T-cell (primary cell): ENCODE measurements at regions not wholly inside any gene's neighbourhood (a gene's known extent, or its start where the extent isn't known, plus 50 kb on each side); places are given as distances from the start of the nearest gene placed in this dataset.
A peak's percentile ranks its signal among the peaks of the same experiment; 100 is the strongest.
"Not testable (repeated sequence)": the region's sequence is repeated elsewhere in the genome, so short reads cannot be mapped to it uniquely, and the experiment has no call there.

Source experiments
- ATAC-seq, 4 experiments: fragments of 200-7000 bp in 3 of 4; fragments of 150-1000 bp in 1 of 4; cut with Tn5 transposase; replicated peaks in 1 of 4; 1 replicate in 3 of 4; 2 replicates in 1 of 4; pipeline ENCODE4 v1.10.0; 2021; ENCODE audit warnings: moderate library complexity in 3 of 4, mild to moderate bottlenecking in 2 of 4, moderate number of reproducible peaks in 1 of 4
- CTCF ChIA-PET, 2 donors: fragments of 300-600 bp; sonication (Branson Sonifier 250); formaldehyde crosslinking; loops; one replicate each; lab custom pipeline; 2022; ENCODE audit warnings: antibody characterized with exemption in 2 of 2; lab: Charles Lee
- POLR2A ChIA-PET, 2 donors: fragments of 300-600 bp; sonication (Branson Sonifier 250); formaldehyde crosslinking; loops; one replicate each; lab custom pipeline; 2022; ENCODE audit warnings: antibody characterized with exemption in 2 of 2; lab: Charles Lee
- DNase-seq, 35 experiments: peaks; one replicate each; pipeline versions ENCODE4 v3.0.0 to v3.0.0-alpha.2; 2013 to 2023
- H3K27ac ChIP-seq: one replicate; pipeline ENCODE4 v1.5.1; 2013; ENCODE audit warnings: low read length
- H3K27me3 ChIP-seq, 2 experiments: replicated peaks in 1 of 2; 1 replicate in 1 of 2; 2 replicates in 1 of 2; pipeline versions ENCODE4 v1.6.1 to v1.7.0; 2013; ENCODE audit warnings: low read length in 1 of 2, mixed read lengths in 1 of 2; ENCODE audit not compliant: control insufficient read depth in 2 of 2, insufficient read depth in 2 of 2; ENCODE audit errors: extremely low read depth in 1 of 2
- H3K36me3 ChIP-seq, 2 donors: 1 replicate in 1 of 2; 2 replicates in 1 of 2; pipeline versions ENCODE4 v1.6.1 to v1.7.0; 2013; ENCODE audit warnings: low read length in 1 of 2; ENCODE audit not compliant: control insufficient read depth in 2 of 2, insufficient read depth in 1 of 2; ENCODE audit errors: extremely low read depth in 1 of 2
- H3K4me1 ChIP-seq, 2 experiments: 1 replicate in 1 of 2; 2 replicates in 1 of 2; pipeline versions ENCODE4 v1.6.1 to v1.7.0; 2013; ENCODE audit warnings: low read length in 2 of 2, mixed read lengths in 1 of 2; ENCODE audit not compliant: insufficient read depth in 2 of 2, control insufficient read depth in 1 of 2; ENCODE audit errors: extremely low read depth in 1 of 2
- H3K4me3 ChIP-seq, 2 donors: 1 replicate in 1 of 2; 2 replicates in 1 of 2; pipeline versions ENCODE4 v1.5.1 to v1.7.0; 2013; ENCODE audit warnings: mild to moderate bottlenecking in 2 of 2, low read length in 1 of 2, moderate library complexity in 1 of 2; ENCODE audit not compliant: control insufficient read depth in 1 of 2; ENCODE audit errors: extremely low read depth in 1 of 2
- H3K9me3 ChIP-seq: 2 replicates; pipeline ENCODE4 v1.7.0; 2013
- H3K27ac Mint-ChIP-seq, 2 donors: one replicate each; pipeline ENCODE4 v1.8.0; 2020 to 2021; ENCODE audit warnings: mild to moderate bottlenecking in 2 of 2, mixed read lengths in 2 of 2
- H3K27me3 Mint-ChIP-seq, 2 donors: one replicate each; pipeline ENCODE4 v1.8.0; 2021 to 2022; ENCODE audit warnings: mixed read lengths in 2 of 2
- H3K36me3 Mint-ChIP-seq: one replicate; pipeline ENCODE4 v1.8.0; 2021; ENCODE audit warnings: mixed read lengths
- H3K4me1 Mint-ChIP-seq, 3 donors: one replicate each; pipeline ENCODE4 v1.8.0; 2020 to 2022; ENCODE audit warnings: mixed read lengths in 3 of 3, mild to moderate bottlenecking in 1 of 3
- H3K4me3 Mint-ChIP-seq, 3 donors: one replicate each; pipeline ENCODE4 v1.8.0; 2020 to 2022; ENCODE audit warnings: mild to moderate bottlenecking in 3 of 3, mixed read lengths in 3 of 3, moderate library complexity in 3 of 3
- H3K9me3 Mint-ChIP-seq, 3 donors: one replicate each; pipeline ENCODE4 v1.8.0; 2020 to 2022; ENCODE audit warnings: mixed read lengths in 3 of 3
- WGBS: methylation state at CpG from one replicate; pipeline ENCODE4 v1.1.5; 2013; ENCODE audit warnings: missing lambda C conversion rate; ENCODE audit not compliant: insufficient coverage; 5-methylcytosine and 5-hydroxymethylcytosine counted together

GRCh38 chr6:97958134-97958533 lies 675.1 kb upstream of the MMS22L start:
- Histone ChIP-seq H3K27me3 (no peaks in the 10 kb centered on the region), H3K4me3 (no peak overlapping the region), H3K9me3 (no peaks in the 10 kb centered on the region), H3K36me3 (no peaks in the 10 kb centered on the region), H3K27ac (no peak overlapping the region), H3K4me1 (no peaks in the 10 kb centered on the region)
- Mint-ChIP-seq H3K27ac (no peak overlapping the region), H3K9me3 (peaks cover 4 to 18% (median 6%) of the 10 kb centered on the region in 3 donors), H3K36me3 (no peaks in the 10 kb centered on the region), H3K4me1 (no peaks in the 10 kb centered on the region), H3K27me3 (no peaks in the 10 kb centered on the region), H3K4me3 (no peak overlapping the region)
- ChIA-PET POLR2A (no interaction called here), CTCF (no interaction called here)
- peak in 1 of 35 experiments; percentile 0 for DNase-seq
- no peak for ATAC-seq
- 93% methylated on average over 8 of the region's 8 CpGs for WGBS

- ChIA-PET CTCF (no interaction called here), POLR2A (no interaction called here)
- no peaks in the 10 kb centered on the region for H3K36me3 ChIP-seq
- H3K4me1 ChIP-seq: no peaks in the 10 kb centered on the region
- Mint-ChIP-seq H3K36me3 (no peaks in the 10 kb centered on the region), H3K27me3 (no peaks in the 10 kb centered on the region), H3K4me3 (no peak overlapping the region), H3K9me3 (peaks cover 0 to 7% (median 2%) of the 10 kb centered on the region in 3 donors), H3K4me1 (no peaks in the 10 kb centered on the region), H3K27ac (no peak overlapping the region)
- H3K9me3 ChIP-seq: no peaks in the 10 kb centered on the region
- DNase-seq (no peak), ATAC-seq (no peak)
- 100% methylated on average over 2 of the region's 3 CpGs for WGBS
- H3K4me3 ChIP-seq: no peak overlapping the region
- H3K27ac ChIP-seq: no peak overlapping the region
- no peaks in the 10 kb centered on the region for H3K27me3 ChIP-seq
These were observed 680.2 kb upstream of the MMS22L start for GRCh38 chr6:97963193-97963592.

- H3K9me3 ChIP-seq: no peaks in the 10 kb centered on the region
- no peak for DNase-seq
- no peaks in the 10 kb centered on the region for H3K4me1 ChIP-seq
- no peak overlapping the region for H3K27ac Mint-ChIP-seq
- H3K36me3 Mint-ChIP-seq: no peaks in the 10 kb centered on the region
- H3K27ac ChIP-seq: no peak overlapping the region
- H3K4me1 Mint-ChIP-seq: no peaks in the 10 kb centered on the region
- no peaks in the 10 kb centered on the region for H3K27me3 Mint-ChIP-seq
- ChIA-PET CTCF (no interaction called here), POLR2A (no interaction called here)
- WGBS: no CpG with 5 or more reads among the region's 1 CpG
- no peaks in the 10 kb centered on the region for H3K27me3 ChIP-seq
- peaks cover under 1 to 7% (median 1%) of the 10 kb centered on the region in 3 donors for H3K9me3 Mint-ChIP-seq
- no peak for ATAC-seq
- H3K36me3 ChIP-seq: no peaks in the 10 kb centered on the region
- H3K4me3 Mint-ChIP-seq: no peak overlapping the region
- H3K4me3 ChIP-seq: no peak overlapping the region
These were observed 686.0 kb upstream of the MMS22L start for GRCh38 chr6:97969065-97969464.

GRCh38 chr6:97977084-97977483 lies 694.1 kb upstream of the MMS22L start:
- no peaks in the 10 kb centered on the region for H3K27me3 ChIP-seq
- Mint-ChIP-seq H3K4me3 (no peak overlapping the region), H3K27ac (no peak overlapping the region), H3K9me3 (peaks cover 0 to 4% (median 2%) of the 10 kb centered on the region in 3 donors), H3K36me3 (no peaks in the 10 kb centered on the region), H3K27me3 (no peaks in the 10 kb centered on the region), H3K4me1 (no peaks in the 10 kb centered on the region)
- no peak overlapping the region for H3K27ac ChIP-seq
- POLR2A ChIA-PET: no interaction called here
- H3K4me1 ChIP-seq: no peaks in the 10 kb centered on the region
- H3K9me3 ChIP-seq: no peaks in the 10 kb centered on the region
- no peaks in the 10 kb centered on the region for H3K36me3 ChIP-seq
- WGBS: 50% methylated on average over 2 of the region's 2 CpGs
- DNase-seq (no peak), ATAC-seq (no peak)
- CTCF ChIA-PET: no interaction called here
- no peak overlapping the region for H3K4me3 ChIP-seq

DNA sequence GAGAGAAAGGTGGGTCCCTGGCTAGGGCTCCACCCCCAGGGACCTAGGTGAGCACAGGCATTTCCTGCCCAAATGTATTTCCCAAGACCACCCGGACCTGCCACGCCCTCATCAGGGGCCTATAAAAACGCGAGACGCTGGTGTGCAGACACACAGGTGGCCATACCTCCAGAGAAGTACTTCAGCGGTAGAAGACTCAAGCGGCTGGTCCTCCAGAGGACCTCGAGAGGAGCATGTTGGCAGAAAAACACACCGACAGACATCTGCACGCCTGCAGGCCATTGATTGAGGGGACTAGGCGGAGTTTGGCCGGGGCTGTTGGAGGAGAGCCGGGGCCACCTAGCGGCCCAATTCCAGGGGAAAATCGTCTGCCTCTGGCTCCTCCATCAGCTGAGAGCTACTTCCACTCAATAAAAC lies 695.8 kb upstream of the MMS22L start:
- Histone ChIP-seq H3K4me3 (no peak overlapping the region), H3K36me3 (no peaks in the 10 kb centered on the region), H3K9me3 (no peaks in the 10 kb centered on the region), H3K27me3 (no peaks in the 10 kb centered on the region), H3K4me1 (no peaks in the 10 kb centered on the region), H3K27ac (no peak overlapping the region)
- H3K9me3 Mint-ChIP-seq: peaks cover 0 to 4% (median 2%) of the 10 kb centered on the region in 3 donors
- H3K4me3 Mint-ChIP-seq: no peak overlapping the region
- no peaks in the 10 kb centered on the region for H3K27me3 Mint-ChIP-seq
- H3K4me1 Mint-ChIP-seq: no peaks in the 10 kb centered on the region
- ChIA-PET POLR2A (interaction anchor here in 1 of 2 donors (0.6 kb wide), 1 partner anchor 10 kb away, joined by 3 read pairs; no protein-coding TSS in a partner anchor), CTCF (no interaction called here)
- ATAC-seq (no peak), DNase-seq (peak in 1 of 35 experiments; percentile 0)
- no peaks in the 10 kb centered on the region for H3K36me3 Mint-ChIP-seq
- H3K27ac Mint-ChIP-seq: no peak overlapping the region
- WGBS: 85% methylated on average over 15 of the region's 15 CpGs

DNA sequence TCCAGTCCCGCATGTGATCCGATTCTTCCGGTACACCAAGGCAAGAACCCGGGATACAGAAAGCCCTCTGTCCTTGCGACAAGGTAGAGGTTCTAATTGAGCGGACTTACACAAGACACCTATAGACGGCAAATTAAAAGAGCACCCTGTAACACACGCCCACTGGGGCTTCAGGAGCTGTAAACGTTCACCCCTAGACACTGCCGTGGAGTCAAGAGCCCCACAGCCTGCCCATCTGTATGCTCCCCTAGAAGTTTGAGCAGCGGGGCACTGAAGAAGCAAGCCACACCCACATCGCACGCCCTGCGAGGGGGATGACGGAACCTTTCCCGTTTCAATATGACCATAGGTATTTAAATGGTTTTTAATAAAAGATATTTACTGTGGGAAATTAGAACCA lies 696.3 kb upstream of the MMS22L start:
- H3K4me1 Mint-ChIP-seq, H3K9me3 Mint-ChIP-seq, H3K27me3 ChIP-seq, H3K27ac Mint-ChIP-seq, H3K36me3 Mint-ChIP-seq, H3K4me3 ChIP-seq, H3K9me3 ChIP-seq, DNase-seq, H3K27ac ChIP-seq, H3K27me3 Mint-ChIP-seq, CTCF ChIA-PET, H3K4me1 ChIP-seq, ATAC-seq, H3K4me3 Mint-ChIP-seq, H3K36me3 ChIP-seq: not testable (repeated sequence)
- 94% methylated on average over 10 of the region's 16 CpGs for WGBS
- POLR2A ChIA-PET: interaction anchor here in 1 of 2 donors (0.6 kb wide), 1 partner anchor 9 kb away, joined by 3 read pairs; no protein-coding TSS in a partner anchor

DNA sequence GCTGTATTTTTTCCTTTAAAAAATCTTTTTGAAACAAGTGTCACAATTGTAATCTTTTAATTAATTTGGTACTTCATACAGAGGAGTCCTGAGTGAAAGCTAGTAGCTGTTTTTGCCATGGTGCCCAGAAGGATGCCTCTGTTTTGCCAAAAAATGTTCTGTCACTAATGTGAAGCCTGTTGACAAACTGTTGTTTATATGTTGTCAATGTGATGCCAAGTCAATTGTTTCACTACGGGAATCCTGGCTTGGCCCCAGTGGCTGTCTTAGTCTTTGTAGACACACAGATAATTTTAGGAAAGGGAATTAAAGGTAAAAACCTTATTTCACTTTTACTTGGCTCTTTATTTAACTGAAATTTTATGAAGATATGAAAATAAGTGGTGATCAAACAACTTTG lies 706.4 kb upstream of the MMS22L start:
- no peaks in the 10 kb centered on the region for H3K4me1 Mint-ChIP-seq
- H3K4me1 ChIP-seq: no peaks in the 10 kb centered on the region
- H3K27ac Mint-ChIP-seq: no peak overlapping the region
- no peaks in the 10 kb centered on the region for H3K27me3 Mint-ChIP-seq
- H3K27me3 ChIP-seq: no peaks in the 10 kb centered on the region
- no peak overlapping the region for H3K4me3 ChIP-seq
- peaks cover 0 to 6% (median 0%) of the 10 kb centered on the region in 3 donors for H3K9me3 Mint-ChIP-seq
- no peak overlapping the region for H3K27ac ChIP-seq
- no peak overlapping the region for H3K4me3 Mint-ChIP-seq
- ChIA-PET CTCF (no interaction called here), POLR2A (no interaction called here)
- ATAC-seq: no peak
- no peak for DNase-seq
- WGBS: no CpG with 5 or more reads among the region's 1 CpG
- H3K9me3 ChIP-seq: no peaks in the 10 kb centered on the region
- no peaks in the 10 kb centered on the region for H3K36me3 Mint-ChIP-seq
- no peaks in the 10 kb centered on the region for H3K36me3 ChIP-seq
